Uterus (tissue), 3 donors: ENCODE measurements at regions not wholly inside any gene's neighbourhood (a gene's known extent, or its start where the extent isn't known, plus 50 kb on each side); places are given as distances from the start of the nearest gene placed in this dataset.

Experiments
- DNase-seq, 2 donors: peaks; one replicate each; pipeline ENCODE4 v3.0.0-alpha.2; 2019 to 2020
- H3K27ac ChIP-seq, 2 donors: fragments of 200-600 bp; sonication (generic); 1 replicate in 1 of 2; 2 replicates in 1 of 2; pipeline ENCODE4 v1.5.1; 2016 to 2018
- H3K27me3 ChIP-seq, 2 donors: fragments of 200-600 bp; sonication (generic); one replicate each; pipeline ENCODE4 v1.5.1; 2018 to 2019; ENCODE audit warnings: control low read depth in 1 of 2
- H3K36me3 ChIP-seq, 2 donors: fragments of 200-600 bp; sonication (generic); one replicate each; pipeline ENCODE4 v1.5.1; 2019; ENCODE audit warnings: control low read depth in 1 of 2
- H3K4me1 ChIP-seq, 2 donors: fragments of 200-600 bp; sonication (generic); one replicate each; pipeline ENCODE4 v1.5.1; 2018 to 2019; ENCODE audit warnings: control low read depth in 1 of 2
- H3K4me3 ChIP-seq, 2 donors: fragments of 200-600 bp; sonication (generic); 1 replicate in 1 of 2; 2 replicates in 1 of 2; pipeline ENCODE4 v1.5.1; 2018 to 2019; ENCODE audit warnings: mild to moderate bottlenecking in 1 of 2
- H3K9me3 ChIP-seq, 2 donors: fragments of 200-600 bp; sonication (generic); one replicate each; pipeline ENCODE4 v1.5.1; 2019; ENCODE audit warnings: control low read depth in 1 of 2
- POLR2A ChIP-seq, 2 donors: fragments of 450-650 bp; IDR thresholded peaks; one replicate each; pipeline ENCODE4 v1.6.1; 2016; ENCODE audit warnings: antibody characterized with exemption in 2 of 2, mild to moderate bottlenecking in 1 of 2, moderate library complexity in 1 of 2
- intact Hi-C: fragments of 100-400 bp; cut with DNase I; formaldehyde crosslinking; loops from one replicate; pipeline ENCODE4 v1.15.1; 2023; ENCODE audit warnings: low total_unique reads
- TF ChIP-seq, protein P1 (sequence below), 4 experiments: fragments of 200-600 bp in 2 of 4; fragments of 450-650 bp in 2 of 4; sonication (generic) in 2 of 4; IDR thresholded peaks; one replicate each; pipeline ENCODE4 v1.5.1; 2016 to 2019; ENCODE audit warnings: antibody characterized with exemption in 4 of 4, mild to moderate bottlenecking in 2 of 4, moderate library complexity in 1 of 4
- donor health status: DM: yes; HTN: yes; CAD: no.

DNA sequence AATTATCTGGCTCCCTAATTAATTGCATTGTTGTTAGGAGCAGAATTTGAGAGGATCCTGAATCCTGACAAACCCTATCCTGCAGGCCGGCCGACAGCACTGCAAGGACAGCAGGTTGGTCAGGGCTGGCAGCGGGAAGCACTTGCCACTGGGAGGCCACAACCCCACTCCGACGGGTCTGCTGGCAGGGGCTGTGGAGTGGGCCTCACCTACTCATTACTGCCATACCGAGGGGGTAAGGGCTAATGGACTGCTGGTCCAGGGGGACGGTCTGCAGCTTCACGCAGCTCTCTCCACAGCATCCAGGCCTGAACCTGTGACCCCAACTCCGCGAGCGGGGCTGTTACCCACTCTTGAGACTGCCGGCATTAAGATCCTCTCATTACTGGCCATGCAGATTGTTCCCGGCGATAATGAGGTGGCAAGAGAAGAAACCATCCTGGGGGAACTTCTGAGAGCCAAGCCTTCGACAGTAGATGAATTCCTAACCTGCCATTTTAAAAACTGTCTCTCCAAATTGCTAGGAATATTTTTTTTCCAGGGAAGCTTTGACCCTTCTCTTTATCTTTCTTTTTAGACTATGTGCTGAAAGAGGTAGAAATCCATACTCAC lies 501.3 kb downstream of the OMA1 start:
- H3K36me3 ChIP-seq, result no peaks in the 10 kb centered on the region
- intact Hi-C loops, result no loop called here

DNA sequence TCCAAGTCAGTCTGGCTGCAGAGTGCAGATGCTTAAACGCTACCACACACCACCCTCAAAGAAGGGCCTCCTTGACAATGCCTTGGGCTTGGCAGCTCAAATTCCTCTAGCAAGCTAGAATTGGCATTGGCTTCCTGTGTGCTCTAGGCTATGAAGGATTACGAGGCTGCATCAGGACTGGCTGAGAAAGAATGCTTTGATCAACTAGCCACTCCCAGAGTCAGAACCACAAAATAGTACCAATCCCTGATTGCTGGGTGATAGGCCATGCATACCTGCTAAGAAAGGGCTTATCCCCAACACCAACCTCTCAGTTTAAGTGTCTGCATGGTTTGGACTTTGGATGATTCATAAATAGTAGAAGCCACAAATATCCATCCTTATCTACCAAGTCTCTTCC lies 504.9 kb downstream of the OMA1 start:
- Histone ChIP-seq H3K4me3 (no peak overlapping the region), H3K4me1 (no peaks in the 10 kb centered on the region), H3K9me3 (no peaks in the 10 kb centered on the region), H3K27me3 (no peaks in the 10 kb centered on the region), H3K36me3 (no peaks in the 10 kb centered on the region), H3K27ac (no peak overlapping the region)
- intact Hi-C loops, result no loop called here
- DNase-seq, result no peak
- no peak for TF ChIP-seq POLR2A (IDR thresholded peaks at IDR 0.05)
- TF ChIP-seq, protein P1, sequence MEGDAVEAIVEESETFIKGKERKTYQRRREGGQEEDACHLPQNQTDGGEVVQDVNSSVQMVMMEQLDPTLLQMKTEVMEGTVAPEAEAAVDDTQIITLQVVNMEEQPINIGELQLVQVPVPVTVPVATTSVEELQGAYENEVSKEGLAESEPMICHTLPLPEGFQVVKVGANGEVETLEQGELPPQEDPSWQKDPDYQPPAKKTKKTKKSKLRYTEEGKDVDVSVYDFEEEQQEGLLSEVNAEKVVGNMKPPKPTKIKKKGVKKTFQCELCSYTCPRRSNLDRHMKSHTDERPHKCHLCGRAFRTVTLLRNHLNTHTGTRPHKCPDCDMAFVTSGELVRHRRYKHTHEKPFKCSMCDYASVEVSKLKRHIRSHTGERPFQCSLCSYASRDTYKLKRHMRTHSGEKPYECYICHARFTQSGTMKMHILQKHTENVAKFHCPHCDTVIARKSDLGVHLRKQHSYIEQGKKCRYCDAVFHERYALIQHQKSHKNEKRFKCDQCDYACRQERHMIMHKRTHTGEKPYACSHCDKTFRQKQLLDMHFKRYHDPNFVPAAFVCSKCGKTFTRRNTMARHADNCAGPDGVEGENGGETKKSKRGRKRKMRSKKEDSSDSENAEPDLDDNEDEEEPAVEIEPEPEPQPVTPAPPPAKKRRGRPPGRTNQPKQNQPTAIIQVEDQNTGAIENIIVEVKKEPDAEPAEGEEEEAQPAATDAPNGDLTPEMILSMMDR (IDR thresholded peaks at IDR 0.05), result no peak

More for the DNA sequence above, 501.3 kb downstream of the OMA1 start:
- Histone ChIP-seq H3K27me3 (no peaks in the 10 kb centered on the region), H3K9me3 (no peaks in the 10 kb centered on the region), H3K27ac (no peak overlapping the region), H3K4me1 (no peaks in the 10 kb centered on the region), H3K4me3 (no peak overlapping the region)
- DNase-seq, result no peak
- TF ChIP-seq, protein P1 (IDR thresholded peaks at IDR 0.05), result no peak
- no peak for TF ChIP-seq POLR2A (IDR thresholded peaks at IDR 0.05)

DNA sequence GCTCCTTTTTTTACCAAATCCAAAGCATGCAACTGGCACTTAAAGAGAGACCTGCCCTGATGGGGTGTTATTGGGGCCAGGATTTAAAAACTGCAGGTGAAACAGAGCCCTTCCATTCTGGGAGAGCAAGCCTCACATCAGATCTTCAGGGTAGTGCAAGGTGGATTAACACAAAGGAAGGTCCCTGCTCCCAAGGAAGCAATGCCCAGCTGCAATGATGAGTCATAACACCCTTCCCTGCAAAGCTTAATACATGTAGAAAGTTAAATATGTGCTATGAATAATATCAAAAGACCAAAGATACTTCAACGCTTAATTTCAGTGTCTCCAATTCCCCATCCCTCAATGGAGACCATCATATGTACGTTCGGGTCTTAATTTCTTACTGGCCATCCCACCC lies 508.0 kb downstream of the OMA1 start:
- no peaks in the 10 kb centered on the region for H3K4me1 ChIP-seq
- H3K36me3 ChIP-seq, result no peaks in the 10 kb centered on the region
- no peaks in the 10 kb centered on the region for H3K9me3 ChIP-seq
- no peak for DNase-seq
- H3K27ac ChIP-seq, result no peak overlapping the region
- no peak for TF ChIP-seq POLR2A (IDR thresholded peaks at IDR 0.05)
- TF ChIP-seq, protein P1 (IDR thresholded peaks at IDR 0.05), result no peak
- no peaks in the 10 kb centered on the region for H3K27me3 ChIP-seq
- intact Hi-C loops, result no loop called here
- no peak overlapping the region for H3K4me3 ChIP-seq

DNA sequence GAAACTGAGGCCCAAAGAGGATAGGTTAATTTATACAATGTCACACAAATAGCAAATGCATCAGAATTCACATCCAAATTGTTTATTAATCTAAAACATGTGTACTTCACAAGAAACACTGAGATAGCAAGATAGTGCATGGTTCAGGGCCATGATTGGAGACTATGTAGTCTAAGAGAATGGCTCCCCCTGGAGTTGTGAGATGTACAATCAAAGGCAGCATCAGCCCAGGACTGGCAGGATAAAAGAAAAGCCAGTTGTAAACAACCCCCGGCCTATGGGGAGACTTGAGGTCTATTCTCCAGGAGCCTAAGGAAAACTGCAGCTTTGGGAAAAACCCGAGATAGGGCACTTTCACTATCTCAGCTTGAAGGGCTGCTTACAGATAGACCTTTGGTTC lies 511.0 kb downstream of the OMA1 start:
- intact Hi-C loops, result no loop called here
- Histone ChIP-seq H3K36me3 (no peaks in the 10 kb centered on the region), H3K9me3 (no peaks in the 10 kb centered on the region), H3K4me3 (no peak overlapping the region), H3K27me3 (no peaks in the 10 kb centered on the region), H3K27ac (no peak overlapping the region), H3K4me1 (no peaks in the 10 kb centered on the region)
- TF ChIP-seq, protein P1 (IDR thresholded peaks at IDR 0.05), result no peak
- TF ChIP-seq POLR2A (IDR thresholded peaks at IDR 0.05), result no peak
- no peak for DNase-seq

DNA sequence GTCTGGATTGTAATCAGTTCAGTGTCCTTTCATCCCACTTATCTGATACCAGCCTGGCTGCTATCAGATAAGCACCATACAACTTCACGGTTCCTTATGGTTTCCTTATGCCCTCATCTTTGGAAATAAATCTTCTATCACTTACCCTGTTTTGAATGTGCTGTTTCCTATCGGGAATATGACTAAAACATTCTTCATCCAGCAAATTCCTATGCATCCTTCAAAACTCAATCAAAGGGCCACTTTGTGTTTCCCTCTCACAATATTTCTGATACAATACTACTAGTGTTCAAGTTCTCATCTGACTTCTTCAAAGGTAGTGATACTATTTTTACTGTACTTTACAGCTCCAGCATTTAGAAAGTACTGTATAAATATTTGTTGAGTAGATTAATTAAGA lies 513.2 kb downstream of the OMA1 start:
- intact Hi-C loops, result no loop called here
- Histone ChIP-seq H3K4me1 (no peaks in the 10 kb centered on the region), H3K27me3 (no peaks in the 10 kb centered on the region), H3K9me3 (no peaks in the 10 kb centered on the region), H3K27ac (no peak overlapping the region), H3K36me3 (no peaks in the 10 kb centered on the region), H3K4me3 (no peak overlapping the region)
- TF ChIP-seq, protein P1 (IDR thresholded peaks at IDR 0.05), result no peak
- TF ChIP-seq POLR2A (IDR thresholded peaks at IDR 0.05), result no peak
- no peak for DNase-seq
